NCI-H69 (cell line): ENCODE measurements at regions not wholly inside any gene's neighbourhood (a gene's known extent, or its start where the extent isn't known, plus 50 kb on each side); places are given as distances from the start of the nearest gene placed in this dataset.

Experiments used
- DNase-seq: peaks from one replicate; lab custom pipeline; 2025; lab: John Stamatoyannopoulos, UW

DNA sequence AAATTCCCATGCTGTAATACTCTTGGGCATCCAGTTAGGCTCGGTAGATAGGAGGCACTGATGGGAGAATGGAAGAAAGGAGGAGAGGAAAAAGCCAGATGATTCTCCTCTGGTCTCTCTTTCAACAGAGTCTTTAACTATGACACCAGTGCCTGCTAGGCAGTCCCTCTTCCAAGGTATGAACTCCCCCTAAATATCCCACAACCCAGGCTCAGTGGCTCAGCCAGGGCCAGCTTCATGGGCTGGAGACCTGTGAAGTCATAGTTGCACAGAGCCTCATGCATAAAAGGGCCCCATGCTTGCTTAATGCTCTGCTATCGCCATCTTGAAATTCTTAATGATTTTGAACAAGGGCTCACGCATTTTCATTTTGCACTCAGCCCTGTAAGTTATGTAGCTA is 869.2 kb upstream of the GCFC2 start:
- no peak for DNase-seq

DNA sequence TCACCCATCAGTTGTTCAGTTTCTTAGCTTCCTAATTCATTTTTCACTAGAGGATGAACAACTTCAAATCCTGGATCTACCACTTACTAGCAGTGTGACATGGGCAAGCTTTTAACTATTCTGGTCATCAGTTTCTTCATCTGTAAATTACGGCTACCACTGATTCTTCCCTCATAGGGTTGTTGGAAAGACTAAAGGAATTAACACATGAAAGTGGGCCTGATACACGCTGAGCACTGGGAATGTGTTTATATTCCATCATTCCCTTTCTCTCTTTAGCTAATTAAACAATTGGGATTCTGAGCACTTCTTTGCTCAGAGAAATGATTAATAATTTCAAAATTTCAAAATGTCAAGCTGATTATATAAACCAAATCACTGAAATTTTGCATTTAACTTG is 862.3 kb upstream of the GCFC2 start:
- no peak for DNase-seq

DNA sequence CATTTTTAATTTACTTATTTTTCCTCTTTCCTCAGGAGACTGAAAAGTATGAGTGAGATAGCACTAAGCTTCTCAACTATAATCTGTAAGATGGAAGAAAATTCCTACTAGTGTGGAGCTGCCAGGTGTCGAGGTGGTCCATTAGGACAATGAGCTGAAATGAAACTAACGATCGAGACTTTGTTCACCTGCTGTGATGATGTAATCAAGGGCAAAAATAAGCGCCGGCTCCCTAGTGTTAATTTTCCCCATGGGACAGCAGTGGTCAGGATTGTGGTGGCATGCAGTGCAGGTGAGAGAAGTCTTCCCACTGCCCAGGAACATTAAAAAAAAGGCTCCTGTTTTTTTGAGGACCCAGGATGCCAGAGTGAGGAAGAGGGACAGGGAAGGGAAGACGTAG is 859.1 kb upstream of the GCFC2 start:
- DNase-seq: peak; percentile 69

DNA sequence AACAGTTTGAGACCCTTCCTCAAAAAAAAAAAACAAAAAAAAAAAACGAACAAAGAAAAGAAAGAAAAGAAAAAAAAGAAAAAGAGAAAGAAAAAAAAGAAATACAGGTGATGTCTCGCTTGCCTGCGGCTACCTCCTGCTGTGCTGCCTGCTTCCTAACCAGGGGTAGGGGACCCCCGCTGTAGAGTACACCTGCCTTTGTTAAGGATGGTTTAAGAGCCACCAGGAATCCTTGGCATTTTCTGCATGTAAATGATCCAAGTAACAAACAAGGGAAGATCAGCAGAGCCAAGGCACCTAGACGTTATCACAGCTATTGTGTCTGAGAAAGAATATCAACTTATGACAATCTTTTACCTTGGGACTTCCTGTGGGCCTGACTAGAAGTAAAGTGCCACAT is 856.8 kb upstream of the GCFC2 start:
- no peak for DNase-seq

DNA sequence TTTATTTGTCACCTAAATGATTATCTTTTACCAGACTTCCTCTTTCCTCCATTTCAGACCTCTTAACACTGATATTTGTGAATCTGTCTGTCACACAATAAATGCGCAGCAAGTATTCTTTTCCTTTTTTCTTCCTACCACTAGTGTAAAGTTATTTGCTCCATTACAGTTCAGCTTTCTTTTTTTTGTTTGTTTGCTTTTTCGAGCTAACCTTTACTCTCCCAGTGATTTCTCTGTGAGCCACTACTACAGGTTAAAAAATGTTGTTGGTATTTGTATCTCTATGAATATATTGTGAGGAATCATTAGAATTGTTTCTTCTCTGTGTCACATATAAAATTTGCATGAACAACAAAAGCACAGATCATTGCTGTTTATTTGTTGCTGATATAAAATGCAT is 854.0 kb upstream of the GCFC2 start:
- DNase-seq: no peak

DNA sequence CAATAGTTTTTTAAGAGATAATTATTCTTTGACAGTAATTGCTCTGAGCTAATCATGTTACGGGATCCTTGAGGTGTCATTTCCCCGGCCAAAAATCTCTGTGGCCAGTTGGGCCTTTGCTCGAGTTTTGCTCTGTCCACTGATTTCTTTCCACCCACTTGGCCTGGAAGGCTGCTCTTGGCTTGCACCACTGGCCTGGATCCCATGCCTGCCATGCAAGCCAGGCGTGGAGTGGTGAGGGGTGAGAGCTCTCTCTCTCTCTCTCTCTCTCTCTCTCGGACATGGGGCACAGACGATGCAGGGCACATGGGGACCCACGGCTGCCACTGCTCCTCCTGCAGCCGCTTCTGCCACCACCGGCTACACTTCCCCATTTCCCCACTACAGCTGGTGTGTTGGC is 853.0 kb upstream of the GCFC2 start:
- no peak for DNase-seq

DNA sequence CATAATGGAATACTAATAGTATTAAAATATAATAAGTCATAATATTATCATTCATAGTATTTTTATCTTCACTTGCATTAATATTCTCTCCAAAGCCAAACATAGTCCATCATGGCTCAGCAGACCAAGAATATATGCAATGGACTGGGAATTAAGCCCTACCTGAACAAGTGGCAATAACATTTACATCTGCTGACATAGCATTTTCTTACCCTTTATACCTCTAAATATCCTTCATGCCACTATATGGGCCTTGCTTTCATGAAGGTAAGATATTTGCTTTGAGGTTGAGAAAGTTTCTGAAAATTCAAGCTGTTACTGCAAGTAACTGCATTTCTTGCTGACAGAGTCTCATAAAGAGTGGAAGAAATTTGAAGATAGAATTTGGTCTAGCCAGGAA is 847.4 kb upstream of the GCFC2 start:
- DNase-seq: no peak

DNA sequence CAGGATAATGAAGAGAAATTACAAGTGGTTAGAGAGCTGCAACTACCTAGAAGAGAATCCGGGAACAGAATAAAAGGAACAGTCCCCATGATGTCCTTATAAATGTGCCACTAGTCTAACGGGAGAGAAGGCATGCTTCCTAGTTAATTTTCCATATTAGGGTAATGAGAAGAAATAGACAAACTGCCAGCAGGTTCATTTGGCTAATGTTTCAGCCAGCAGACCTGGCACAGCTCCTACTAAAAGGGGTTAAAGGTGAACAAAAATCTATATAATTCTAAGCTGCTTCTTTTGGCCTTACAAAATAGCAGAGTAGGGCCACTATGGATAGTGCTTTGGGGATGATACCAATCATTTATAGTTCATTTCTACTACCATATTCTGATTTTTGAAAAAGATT is 845.3 kb upstream of the GCFC2 start:
- DNase-seq: peak; percentile 30

DNA sequence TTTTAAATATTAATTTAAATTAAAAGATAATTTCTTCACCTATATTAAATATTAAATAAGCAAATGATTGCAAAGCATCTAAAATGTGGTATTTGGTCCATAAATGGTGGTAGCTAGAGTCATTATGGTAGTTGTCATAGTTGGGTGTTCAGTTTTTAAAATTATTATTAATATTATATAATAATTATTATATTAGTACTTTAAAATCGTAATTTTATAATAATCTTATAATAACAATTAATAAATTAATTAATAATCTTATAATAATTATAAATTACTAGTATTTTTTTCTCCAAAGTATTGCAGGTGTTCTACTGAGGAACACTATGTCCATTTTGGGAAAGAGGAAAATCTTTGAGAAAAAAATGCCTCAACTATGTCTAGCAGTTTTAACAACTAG is 835.5 kb upstream of the GCFC2 start:
- no peak for DNase-seq

DNA sequence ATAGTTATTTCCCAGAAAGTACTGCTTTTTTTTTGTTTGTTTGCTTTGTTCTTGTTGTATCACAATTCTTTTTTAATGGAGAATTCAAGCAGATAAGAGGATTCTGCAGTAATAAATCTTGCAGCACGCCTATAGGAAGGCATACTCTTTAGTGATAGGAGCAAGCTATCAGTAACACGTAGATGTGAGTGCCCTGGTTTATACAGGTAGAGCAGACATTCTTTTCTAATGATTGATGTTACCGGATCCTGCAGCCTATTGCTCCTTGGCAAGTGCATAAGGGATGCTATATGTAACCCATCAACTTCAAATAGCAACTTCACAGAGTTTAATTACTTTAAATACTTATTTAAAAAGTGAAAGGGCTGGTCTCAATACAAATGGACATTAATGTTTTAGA is 834.2 kb upstream of the GCFC2 start:
- DNase-seq: no peak

DNA sequence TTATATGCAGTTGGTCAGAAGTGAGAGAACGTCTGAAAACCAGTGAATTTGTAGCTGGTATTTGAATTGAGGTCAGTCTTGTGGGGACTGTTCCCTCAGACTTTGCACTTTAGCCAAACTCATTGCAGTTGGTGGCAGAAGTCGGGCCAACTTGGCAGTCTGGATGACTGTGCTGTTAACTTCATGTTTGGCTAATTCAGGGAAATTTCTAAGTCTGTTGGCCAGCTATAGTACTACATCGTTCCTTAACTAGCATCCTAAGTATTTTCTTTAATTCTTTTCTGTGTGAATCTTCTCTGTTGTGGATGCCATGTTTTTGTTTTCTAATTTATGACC is 806.8 kb upstream of the GCFC2 start:
- no peak for DNase-seq

DNA sequence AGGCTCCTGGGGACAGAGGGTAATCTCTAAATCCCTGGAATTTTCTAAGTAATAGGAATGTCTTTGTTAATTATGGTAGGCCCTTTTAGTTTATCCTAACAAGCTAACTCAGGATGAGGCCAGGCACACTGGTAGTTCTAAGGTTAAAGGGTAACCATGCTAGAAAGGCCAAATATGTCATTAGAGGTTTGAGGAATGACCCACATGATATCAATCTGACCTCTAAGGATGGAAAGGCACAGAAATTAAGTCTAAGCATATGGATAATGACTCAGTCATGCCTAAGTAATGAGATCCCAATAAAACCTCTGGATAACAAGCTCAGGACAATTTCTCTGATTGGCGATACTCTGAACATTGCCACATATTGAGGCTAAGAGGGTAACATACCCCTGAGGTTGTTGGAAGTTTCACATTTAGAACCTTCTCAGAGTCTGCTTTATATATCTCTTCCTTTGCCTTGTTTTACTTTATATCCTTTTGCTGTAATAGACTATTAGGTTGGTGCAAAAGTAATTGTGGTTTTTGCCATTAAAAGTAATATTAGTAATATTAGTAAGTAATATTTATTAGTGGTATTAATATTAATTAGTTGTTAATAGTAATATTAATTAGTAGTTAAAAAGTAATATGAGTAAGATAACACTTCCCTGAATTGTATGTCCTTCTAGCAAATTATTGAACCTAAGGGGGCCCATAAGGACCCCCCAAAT is 806.3 kb upstream of the GCFC2 start:
- DNase-seq: no peak

DNA sequence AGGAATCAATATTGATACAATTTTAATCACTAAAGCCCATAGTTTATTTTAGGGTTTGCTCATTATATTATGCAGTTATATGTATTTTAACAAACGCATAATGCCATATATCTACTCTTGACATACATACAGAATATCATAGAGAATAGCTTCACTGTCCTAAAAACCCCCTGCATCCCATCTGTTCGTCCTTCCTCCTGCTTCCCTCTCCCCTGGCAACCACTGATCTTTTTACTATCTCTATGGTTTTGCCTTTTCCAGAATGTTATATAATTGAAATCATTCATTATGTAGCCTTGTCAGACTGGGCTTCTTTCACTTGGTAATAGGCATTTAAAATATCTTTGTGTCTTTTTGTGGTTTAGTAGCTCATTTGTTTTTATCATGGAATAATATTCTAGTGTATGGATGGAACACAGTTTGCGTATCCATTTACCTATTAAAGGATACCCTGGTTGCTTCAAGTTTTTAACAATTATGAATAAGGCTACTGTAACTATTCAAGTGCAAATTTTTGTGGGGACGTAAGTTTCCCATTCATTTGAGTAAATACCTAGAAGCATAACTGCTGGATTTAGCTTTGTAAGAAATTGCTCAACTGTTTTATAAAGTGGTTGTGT is 801.6 kb upstream of the GCFC2 start:
- no peak for DNase-seq

DNA sequence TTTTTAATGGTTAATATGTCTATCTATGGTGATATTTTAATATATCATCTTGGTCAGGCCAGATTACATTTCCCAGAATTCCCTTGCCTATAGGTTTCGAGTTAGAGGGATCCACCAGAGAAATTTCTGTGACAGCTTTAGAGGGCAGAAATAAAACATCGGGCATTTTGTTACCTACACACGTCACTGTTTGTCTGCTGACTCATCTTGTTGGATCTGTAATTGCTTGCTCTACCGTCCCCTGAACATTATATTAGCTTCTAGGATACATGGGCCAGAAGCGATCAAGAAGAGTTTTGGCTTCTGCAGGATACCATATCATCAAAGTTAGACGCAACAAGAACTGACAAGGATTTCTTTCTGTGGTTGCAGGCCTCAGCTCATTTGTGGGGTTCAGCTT is 795.8 kb upstream of the GCFC2 start:
- no peak for DNase-seq

DNA sequence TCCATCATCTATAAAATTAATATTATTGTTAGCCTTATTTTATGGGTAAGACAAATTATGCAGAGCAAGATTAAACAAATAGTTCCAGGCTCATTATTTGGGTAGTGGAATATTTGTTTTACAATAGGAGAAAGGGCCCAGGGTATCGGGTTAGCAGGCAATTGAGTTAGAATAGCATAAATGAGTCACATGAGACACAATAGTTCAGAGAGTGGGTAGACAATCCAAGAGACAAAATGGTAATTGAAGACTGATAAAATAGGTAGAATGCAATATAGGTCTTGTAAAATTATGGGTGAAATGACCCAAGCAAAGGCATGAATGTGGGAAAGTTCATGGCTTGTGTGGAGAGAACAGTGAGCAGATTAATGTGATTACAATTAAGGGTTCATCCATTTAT is 790.9 kb upstream of the GCFC2 start:
- DNase-seq: peak; percentile 8

DNA sequence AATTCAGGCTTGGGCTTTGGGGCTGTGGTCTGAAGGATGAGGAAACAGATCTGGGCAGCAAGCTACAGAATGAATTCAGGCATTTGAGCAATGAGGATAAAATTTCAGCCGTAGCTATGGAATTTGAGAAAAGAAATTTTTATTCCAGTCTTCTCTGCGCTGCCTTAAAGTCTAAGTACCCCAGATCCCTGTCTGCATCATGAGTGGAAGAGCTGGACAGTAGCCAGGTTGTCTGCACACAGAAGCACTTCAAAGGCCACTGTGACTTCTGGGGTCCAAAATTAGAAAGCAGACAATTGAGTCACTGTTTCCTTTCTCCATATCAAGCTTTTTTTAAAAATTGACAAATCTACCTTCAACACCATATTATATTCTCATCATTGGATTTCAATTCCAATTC is 787.6 kb upstream of the GCFC2 start:
- DNase-seq: peak; percentile 19

DNA sequence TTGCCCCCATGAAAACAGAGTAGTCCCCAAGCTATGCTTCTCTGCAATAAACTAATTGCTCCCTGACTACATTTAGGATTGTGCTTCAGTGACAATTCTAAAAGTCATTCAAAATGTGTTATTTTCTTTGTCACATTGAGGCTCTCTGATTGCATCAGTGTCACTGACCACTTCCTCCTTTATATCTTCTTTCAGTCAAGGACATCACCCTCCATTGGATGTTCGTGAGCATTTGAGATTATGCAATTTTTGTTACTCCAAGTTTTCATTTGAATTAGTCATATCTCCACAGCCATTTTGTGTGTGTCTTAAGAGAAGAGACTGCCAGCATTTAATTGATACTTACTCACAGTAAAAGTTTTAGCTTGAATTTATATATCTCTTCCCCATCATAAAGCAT is 780.8 kb upstream of the GCFC2 start:
- DNase-seq: no peak

DNA sequence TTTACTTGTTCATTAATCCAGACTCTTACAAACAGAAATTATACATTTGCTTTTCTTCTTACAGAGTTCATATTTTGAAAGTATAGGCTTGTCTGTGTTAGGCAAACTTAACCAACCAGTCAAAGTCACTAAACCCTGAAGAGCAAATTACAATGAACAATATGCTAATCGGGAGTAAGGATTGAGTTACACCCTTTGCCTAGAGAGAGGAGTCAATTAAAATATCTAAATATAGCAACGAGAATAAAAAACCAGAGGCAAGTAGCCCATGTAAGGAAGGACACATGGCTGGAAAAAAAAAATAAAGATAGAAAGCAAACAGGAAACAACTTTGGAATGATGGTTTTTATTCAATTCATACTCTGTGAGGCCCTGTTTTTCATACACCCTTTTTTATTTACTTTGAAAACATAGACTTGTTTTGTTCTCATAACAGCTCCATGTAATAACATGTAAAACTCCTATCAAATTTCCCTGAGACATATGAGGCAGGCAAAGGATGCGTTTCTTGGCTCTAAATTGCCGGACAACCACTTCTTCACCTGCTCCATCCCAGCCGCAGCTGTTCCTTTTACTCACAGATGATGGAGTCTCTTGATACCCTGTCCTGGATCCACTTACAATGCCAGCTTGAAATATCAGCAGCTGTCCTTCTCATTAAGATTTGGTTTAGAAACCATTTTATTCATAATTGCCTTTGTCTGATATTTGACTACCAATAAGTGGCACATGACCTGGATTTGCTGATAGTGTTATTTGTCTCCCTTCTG is 767.7 kb upstream of the GCFC2 start:
- DNase-seq: peak; percentile 82

DNA sequence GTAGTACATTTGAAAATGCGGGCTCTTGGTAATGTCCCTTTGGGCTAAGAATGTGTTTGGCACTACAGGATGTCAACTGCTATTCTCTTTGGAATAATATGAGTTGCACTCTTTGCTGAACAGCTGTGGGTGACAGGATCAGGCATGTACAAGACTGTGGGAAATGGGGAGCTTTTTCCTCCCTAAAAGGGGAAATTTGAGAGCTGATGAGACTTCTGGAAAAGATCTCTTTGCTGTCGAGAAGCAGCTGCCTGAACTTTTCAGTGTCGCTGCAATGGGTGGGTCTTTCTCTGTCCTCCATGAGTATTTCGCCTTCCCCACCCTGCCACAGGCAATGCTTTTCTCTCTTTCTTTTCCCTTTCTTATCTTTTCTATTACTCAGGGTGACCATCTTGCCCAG is 762.2 kb upstream of the GCFC2 start:
- no peak for DNase-seq

DNA sequence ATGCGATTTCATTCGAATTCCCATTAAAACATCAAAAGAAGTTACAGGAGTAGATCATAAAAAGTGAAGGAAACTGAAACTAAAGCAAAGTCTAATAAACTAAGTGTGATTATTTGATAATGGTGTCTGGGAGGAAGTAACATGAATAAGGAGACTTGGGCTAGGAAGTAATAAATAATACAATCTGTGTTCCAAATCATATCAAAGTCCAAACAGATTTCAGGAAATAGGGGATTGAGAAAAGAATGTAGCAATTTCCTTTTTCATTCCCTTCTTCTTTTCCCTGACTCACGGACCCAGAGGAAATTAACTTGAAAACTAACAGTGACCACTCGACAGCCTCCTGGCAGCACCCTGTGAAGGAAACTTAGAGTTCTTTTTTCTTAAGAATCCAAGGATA is 758.4 kb upstream of the GCFC2 start:
- DNase-seq: no peak

DNA sequence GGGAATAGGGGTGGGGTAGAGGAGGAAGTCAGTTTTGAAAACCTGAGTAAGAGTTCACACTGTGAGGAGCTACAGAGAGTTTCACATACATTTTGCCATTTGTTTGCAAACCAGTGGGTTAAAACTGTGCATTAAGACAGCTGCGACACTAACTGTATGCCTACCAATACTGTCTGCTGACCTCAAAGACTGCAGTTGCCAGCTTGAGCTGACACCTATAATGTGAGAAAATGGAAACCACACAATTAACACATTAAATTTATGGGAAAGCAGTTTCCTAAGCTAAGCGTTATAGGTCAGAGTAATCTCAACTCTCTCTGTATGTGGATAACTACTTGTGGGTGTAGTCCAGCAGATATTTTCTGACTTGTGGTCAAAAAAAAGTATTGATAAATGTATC is 756.6 kb upstream of the GCFC2 start:
- DNase-seq: peak; percentile 74

DNA sequence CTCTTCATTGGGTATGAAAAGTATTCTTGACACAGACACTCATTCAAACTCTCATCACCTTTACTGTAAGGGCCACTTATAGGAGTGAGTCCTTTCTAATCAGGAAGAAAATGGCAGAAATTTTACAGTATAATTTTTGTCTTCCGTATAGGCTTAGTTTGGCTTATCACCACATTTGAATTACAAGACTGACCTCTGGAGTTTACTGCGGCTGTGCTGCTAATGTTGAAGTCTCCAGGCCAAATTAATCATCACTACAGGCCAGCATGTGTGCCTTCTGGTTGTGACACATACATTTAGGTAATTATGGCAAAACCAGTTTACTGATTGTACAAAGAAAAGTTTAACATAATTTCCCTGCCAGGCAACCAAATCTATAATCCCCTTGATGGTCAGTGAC is 753.6 kb upstream of the GCFC2 start:
- peak; percentile 19 for DNase-seq

DNA sequence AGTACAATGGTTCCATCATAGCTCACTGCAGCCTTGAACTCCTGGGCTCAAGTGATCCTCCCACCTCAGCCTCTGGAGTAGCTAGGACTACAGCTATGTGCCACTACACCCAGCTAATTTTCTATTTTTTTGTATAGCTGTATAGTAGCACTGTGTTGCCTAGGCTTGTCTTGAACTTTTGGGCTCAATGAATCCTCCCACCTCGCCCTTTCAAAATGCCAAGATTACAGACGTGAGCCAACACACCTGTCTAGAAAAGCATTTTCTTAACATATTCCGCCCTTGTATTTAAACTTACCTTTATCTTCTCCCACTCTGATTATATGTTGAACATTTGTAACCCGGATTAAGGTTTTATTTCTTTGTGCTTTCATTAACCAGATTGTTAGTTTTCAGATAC is 750.7 kb upstream of the GCFC2 start:
- DNase-seq: no peak

DNA sequence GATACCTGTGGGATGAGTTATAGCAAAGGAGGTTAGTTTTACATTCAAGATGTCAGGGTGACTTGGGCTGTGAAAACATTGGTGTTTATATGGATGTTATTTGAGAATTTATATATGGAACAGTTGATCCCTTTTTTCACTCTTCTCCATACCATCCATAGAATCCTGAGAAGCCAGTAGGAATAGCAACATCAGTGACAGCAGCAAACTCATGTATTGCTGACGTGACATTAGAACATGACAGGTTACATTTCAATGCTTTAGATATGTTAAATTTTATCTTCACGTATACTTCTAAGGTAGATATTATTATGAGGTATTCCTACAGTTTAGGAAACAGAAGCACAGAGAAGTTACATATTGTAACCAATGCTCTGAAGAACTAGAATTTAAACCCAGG is 745.2 kb upstream of the GCFC2 start:
- no peak for DNase-seq
